ENCODE measurements at regions not wholly inside any gene's neighbourhood (a gene's known extent, or its start where the extent isn't known, plus 50 kb on each side); places are given as distances from the start of the nearest gene placed in this dataset.

- no peaks in the 10 kb centered on the region for H3K27me3 Mint-ChIP-seq
- H3K4me1 Mint-ChIP-seq (ENCODE audit: low read depth), result no peaks in the 10 kb centered on the region
- no peaks in the 10 kb centered on the region for H3K36me3 Mint-ChIP-seq (ENCODE audit: low read depth)
- peaks cover 8% of the 10 kb centered on the region for H3K9me3 Mint-ChIP-seq
- H3K27ac Mint-ChIP-seq, result no peak overlapping the region
- no peak overlapping the region for H3K4me3 Mint-ChIP-seq
These were observed 475.9 kb downstream of the SQOR start for GRCh38 chr15:46110755-46111154.

GRCh38 chr15:46111730-46112129, 476.9 kb downstream of the SQOR start:
- H3K27ac Mint-ChIP-seq, result no peak overlapping the region

GRCh38 chr15:46117071-46117470, 482.2 kb downstream of the SQOR start:
- no peaks in the 10 kb centered on the region for H3K36me3 Mint-ChIP-seq (ENCODE audit: low read depth)
- H3K9me3 Mint-ChIP-seq, result peaks cover 2% of the 10 kb centered on the region
- no peak overlapping the region for H3K27ac Mint-ChIP-seq
- H3K27me3 Mint-ChIP-seq, result no peaks in the 10 kb centered on the region
- H3K4me3 Mint-ChIP-seq, result no peak overlapping the region
- no peaks in the 10 kb centered on the region for H3K4me1 Mint-ChIP-seq (ENCODE audit: low read depth)

More at GRCh38 chr15:46111730-46112129, 476.9 kb downstream of the SQOR start:
- Mint-ChIP-seq H3K4me1 (ENCODE audit: low read depth) (no peaks in the 10 kb centered on the region), H3K9me3 (peaks cover 8% of the 10 kb centered on the region), H3K27me3 (no peaks in the 10 kb centered on the region), H3K36me3 (ENCODE audit: low read depth) (no peaks in the 10 kb centered on the region), H3K4me3 (no peak overlapping the region)

GRCh38 chr15:46120713-46121112, 485.9 kb downstream of the SQOR start:
- Mint-ChIP-seq H3K4me1 (ENCODE audit: low read depth) (no peaks in the 10 kb centered on the region), H3K27ac (no peak overlapping the region), H3K27me3 (no peaks in the 10 kb centered on the region), H3K36me3 (ENCODE audit: low read depth) (no peaks in the 10 kb centered on the region), H3K9me3 (peaks cover 13% of the 10 kb centered on the region), H3K4me3 (no peak overlapping the region)

GRCh38 chr15:46121441-46121840, 486.6 kb downstream of the SQOR start:
- Mint-ChIP-seq H3K4me1 (ENCODE audit: low read depth) (no peaks in the 10 kb centered on the region), H3K4me3 (no peak overlapping the region), H3K27me3 (no peaks in the 10 kb centered on the region), H3K9me3 (peaks cover 13% of the 10 kb centered on the region), H3K27ac (no peak overlapping the region), H3K36me3 (ENCODE audit: low read depth) (no peaks in the 10 kb centered on the region)

GRCh38 chr15:46126581-46126980, 491.8 kb downstream of the SQOR start:
- no peaks in the 10 kb centered on the region for H3K36me3 Mint-ChIP-seq (ENCODE audit: low read depth)
- peaks cover 17% of the 10 kb centered on the region for H3K9me3 Mint-ChIP-seq
- H3K4me1 Mint-ChIP-seq (ENCODE audit: low read depth), result no peaks in the 10 kb centered on the region
- no peaks in the 10 kb centered on the region for H3K27me3 Mint-ChIP-seq
- no peak overlapping the region for H3K27ac Mint-ChIP-seq
- no peak overlapping the region for H3K4me3 Mint-ChIP-seq

- Mint-ChIP-seq H3K4me1 (ENCODE audit: low read depth) (no peaks in the 10 kb centered on the region), H3K9me3 (peaks cover 17% of the 10 kb centered on the region), H3K36me3 (ENCODE audit: low read depth) (no peaks in the 10 kb centered on the region), H3K27ac (no peak overlapping the region), H3K4me3 (no peak overlapping the region), H3K27me3 (no peaks in the 10 kb centered on the region)
These were observed 492.6 kb downstream of the SQOR start for GRCh38 chr15:46127361-46127874.

- Mint-ChIP-seq H3K27me3 (no peaks in the 10 kb centered on the region), H3K27ac (no peak overlapping the region), H3K4me1 (ENCODE audit: low read depth) (no peaks in the 10 kb centered on the region), H3K9me3 (peaks cover 12% of the 10 kb centered on the region), H3K36me3 (ENCODE audit: low read depth) (no peaks in the 10 kb centered on the region), H3K4me3 (no peak overlapping the region)
These were observed 494.3 kb downstream of the SQOR start for GRCh38 chr15:46129145-46129544.

GRCh38 chr15:46131876-46132275, 497.0 kb downstream of the SQOR start:
- no peak overlapping the region for H3K4me3 Mint-ChIP-seq
- no peaks in the 10 kb centered on the region for H3K4me1 Mint-ChIP-seq (ENCODE audit: low read depth)
- H3K27ac Mint-ChIP-seq, result no peak overlapping the region
- no peaks in the 10 kb centered on the region for H3K27me3 Mint-ChIP-seq
- H3K36me3 Mint-ChIP-seq (ENCODE audit: low read depth), result no peaks in the 10 kb centered on the region
- peaks cover 15% of the 10 kb centered on the region for H3K9me3 Mint-ChIP-seq

- Mint-ChIP-seq H3K36me3 (ENCODE audit: low read depth) (no peaks in the 10 kb centered on the region), H3K4me3 (no peak overlapping the region), H3K27me3 (no peaks in the 10 kb centered on the region), H3K4me1 (ENCODE audit: low read depth) (no peaks in the 10 kb centered on the region), H3K27ac (no peak overlapping the region), H3K9me3 (peaks cover 11% of the 10 kb centered on the region)
These were observed 502.6 kb downstream of the SQOR start for GRCh38 chr15:46137443-46137842.

GRCh38 chr15:46146002-46146401, 511.2 kb downstream of the SQOR start:
- Mint-ChIP-seq H3K4me3 (no peak overlapping the region), H3K36me3 (ENCODE audit: low read depth) (no peaks in the 10 kb centered on the region), H3K9me3 (no peaks in the 10 kb centered on the region), H3K27ac (no peak overlapping the region), H3K27me3 (no peaks in the 10 kb centered on the region), H3K4me1 (ENCODE audit: low read depth) (no peaks in the 10 kb centered on the region)

- Mint-ChIP-seq H3K4me3 (no peak overlapping the region), H3K36me3 (ENCODE audit: low read depth) (no peaks in the 10 kb centered on the region), H3K27me3 (no peaks in the 10 kb centered on the region), H3K9me3 (peaks cover under 1% of the 10 kb centered on the region), H3K4me1 (ENCODE audit: low read depth) (no peaks in the 10 kb centered on the region), H3K27ac (no peak overlapping the region)
These were observed 512.1 kb downstream of the SQOR start for GRCh38 chr15:46146915-46147314.

GRCh38 chr15:46151786-46152185, 517.0 kb downstream of the SQOR start:
- H3K9me3 Mint-ChIP-seq, result peaks cover 12% of the 10 kb centered on the region
- H3K36me3 Mint-ChIP-seq (ENCODE audit: low read depth), result no peaks in the 10 kb centered on the region
- no peaks in the 10 kb centered on the region for H3K27me3 Mint-ChIP-seq
- H3K27ac Mint-ChIP-seq, result no peak overlapping the region
- H3K4me3 Mint-ChIP-seq, result no peak overlapping the region
- no peaks in the 10 kb centered on the region for H3K4me1 Mint-ChIP-seq (ENCODE audit: low read depth)

- no peaks in the 10 kb centered on the region for H3K36me3 Mint-ChIP-seq (ENCODE audit: low read depth)
- peaks cover 25% of the 10 kb centered on the region for H3K9me3 Mint-ChIP-seq
- H3K4me1 Mint-ChIP-seq (ENCODE audit: low read depth), result no peaks in the 10 kb centered on the region
- no peaks in the 10 kb centered on the region for H3K27me3 Mint-ChIP-seq
- H3K27ac Mint-ChIP-seq, result no peak overlapping the region
- H3K4me3 Mint-ChIP-seq, result no peak overlapping the region
These were observed 531.9 kb downstream of the SQOR start for GRCh38 chr15:46166750-46167149.

GRCh38 chr15:46170326-46170725, 535.5 kb downstream of the SQOR start:
- no peak overlapping the region for H3K4me3 Mint-ChIP-seq
- no peak overlapping the region for H3K27ac Mint-ChIP-seq
- H3K36me3 Mint-ChIP-seq (ENCODE audit: low read depth), result no peaks in the 10 kb centered on the region
- no peaks in the 10 kb centered on the region for H3K4me1 Mint-ChIP-seq (ENCODE audit: low read depth)
- H3K9me3 Mint-ChIP-seq, result peaks cover 14% of the 10 kb centered on the region
- H3K27me3 Mint-ChIP-seq, result no peaks in the 10 kb centered on the region

GRCh38 chr15:46174122-46174521, 539.3 kb downstream of the SQOR start:
- H3K27ac Mint-ChIP-seq, result no peak overlapping the region
- no peaks in the 10 kb centered on the region for H3K4me1 Mint-ChIP-seq (ENCODE audit: low read depth)
- no peak overlapping the region for H3K4me3 Mint-ChIP-seq
- no peaks in the 10 kb centered on the region for H3K27me3 Mint-ChIP-seq
- H3K9me3 Mint-ChIP-seq, result peaks cover 16% of the 10 kb centered on the region
- H3K36me3 Mint-ChIP-seq (ENCODE audit: low read depth), result no peaks in the 10 kb centered on the region
